LNCAP (cell line): ENCODE measurements at regions not wholly inside any gene's neighbourhood (a gene's known extent, or its start where the extent isn't known, plus 50 kb on each side); places are given as distances from the start of the nearest gene placed in this dataset.

Source experiments
- CTCF ChIP-seq: fragments of 450-650 bp; IDR thresholded peaks from 2 replicates; pipeline ENCODE4 v1.5.1; 2017; ENCODE audit warnings: mild to moderate bottlenecking

- no peak for TF ChIP-seq CTCF
Measured at GRCh38 chrX:65588795-65589194, 54.2 kb upstream of the LAS1L start.

GRCh38 chrX:65587616-65588526, 53.3 kb upstream of the LAS1L start:
- TF ChIP-seq CTCF: no peak

GRCh38 chrX:65586491-65586890, 51.9 kb upstream of the LAS1L start:
- TF ChIP-seq CTCF: no peak
